Mesothelial cell of epicardium (in vitro differentiated cells): ENCODE measurements at regions not wholly inside any gene's neighbourhood (a gene's known extent, or its start where the extent isn't known, plus 50 kb on each side); places are given as distances from the start of the nearest gene placed in this dataset.

ENCODE experiments used
- DNase-seq, 2 experiments: peaks; one replicate each; pipeline ENCODE4 v3.0.0; 2021; ENCODE audit warnings: low spot score in 2 of 2; ENCODE audit not compliant: unreplicated experiment in 2 of 2
- H3K27ac Mint-ChIP-seq: 2 replicates; pipeline ENCODE4 v1.8.0; 2021; ENCODE audit warnings: mixed read lengths
- H3K27me3 Mint-ChIP-seq: 2 replicates; pipeline ENCODE4 v1.8.0; 2021; ENCODE audit warnings: low read depth, mixed read lengths
- H3K36me3 Mint-ChIP-seq: 2 replicates; pipeline ENCODE4 v1.8.0; 2021; ENCODE audit warnings: mixed read lengths
- H3K4me1 Mint-ChIP-seq: 2 replicates; pipeline ENCODE4 v1.8.0; 2021; ENCODE audit warnings: mixed read lengths
- H3K4me3 Mint-ChIP-seq: 2 replicates; pipeline ENCODE4 v1.8.0; 2021; ENCODE audit warnings: mild to moderate bottlenecking, moderate library complexity, mixed read lengths
- H3K9me3 Mint-ChIP-seq: 2 replicates; pipeline ENCODE4 v1.8.0; 2021; ENCODE audit warnings: mixed read lengths
- TF ChIP-seq, protein P1 (sequence below): fragments of 200-600 bp; sonication (generic); IDR thresholded peaks from one replicate; pipeline ENCODE4 v1.5.0; 2021; ENCODE audit warnings: antibody characterized with exemption; ENCODE audit not compliant: unreplicated experiment

DNA sequence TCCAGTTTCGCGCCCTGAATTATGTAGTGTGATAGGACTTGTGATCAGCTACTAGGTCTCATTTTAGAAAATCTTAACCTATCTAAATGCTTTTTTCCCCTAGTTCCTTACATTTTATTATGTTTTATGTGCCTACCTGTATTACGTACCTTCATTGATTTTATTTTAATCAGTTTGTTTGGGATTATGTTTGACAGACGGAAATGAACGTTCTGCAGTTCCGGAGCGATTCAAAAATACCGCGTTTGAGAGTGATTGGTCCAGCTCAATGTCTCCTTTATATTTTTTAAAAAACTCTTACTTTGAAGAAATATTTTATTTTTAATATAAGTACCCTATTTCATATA is 114.3 kb upstream of the BTN3A2 start:
- no peak for DNase-seq
- no peaks in the 10 kb centered on the region for H3K36me3 Mint-ChIP-seq
- peak overlapping the region; percentile 95 for H3K4me3 Mint-ChIP-seq
- TF ChIP-seq, protein P1, sequence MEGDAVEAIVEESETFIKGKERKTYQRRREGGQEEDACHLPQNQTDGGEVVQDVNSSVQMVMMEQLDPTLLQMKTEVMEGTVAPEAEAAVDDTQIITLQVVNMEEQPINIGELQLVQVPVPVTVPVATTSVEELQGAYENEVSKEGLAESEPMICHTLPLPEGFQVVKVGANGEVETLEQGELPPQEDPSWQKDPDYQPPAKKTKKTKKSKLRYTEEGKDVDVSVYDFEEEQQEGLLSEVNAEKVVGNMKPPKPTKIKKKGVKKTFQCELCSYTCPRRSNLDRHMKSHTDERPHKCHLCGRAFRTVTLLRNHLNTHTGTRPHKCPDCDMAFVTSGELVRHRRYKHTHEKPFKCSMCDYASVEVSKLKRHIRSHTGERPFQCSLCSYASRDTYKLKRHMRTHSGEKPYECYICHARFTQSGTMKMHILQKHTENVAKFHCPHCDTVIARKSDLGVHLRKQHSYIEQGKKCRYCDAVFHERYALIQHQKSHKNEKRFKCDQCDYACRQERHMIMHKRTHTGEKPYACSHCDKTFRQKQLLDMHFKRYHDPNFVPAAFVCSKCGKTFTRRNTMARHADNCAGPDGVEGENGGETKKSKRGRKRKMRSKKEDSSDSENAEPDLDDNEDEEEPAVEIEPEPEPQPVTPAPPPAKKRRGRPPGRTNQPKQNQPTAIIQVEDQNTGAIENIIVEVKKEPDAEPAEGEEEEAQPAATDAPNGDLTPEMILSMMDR, result no peak
- no peaks in the 10 kb centered on the region for H3K9me3 Mint-ChIP-seq
- peak overlapping the region; percentile 95 for H3K27ac Mint-ChIP-seq
- H3K4me1 Mint-ChIP-seq, result peaks cover 35% of the 10 kb centered on the region
- H3K27me3 Mint-ChIP-seq, result no peaks in the 10 kb centered on the region

DNA sequence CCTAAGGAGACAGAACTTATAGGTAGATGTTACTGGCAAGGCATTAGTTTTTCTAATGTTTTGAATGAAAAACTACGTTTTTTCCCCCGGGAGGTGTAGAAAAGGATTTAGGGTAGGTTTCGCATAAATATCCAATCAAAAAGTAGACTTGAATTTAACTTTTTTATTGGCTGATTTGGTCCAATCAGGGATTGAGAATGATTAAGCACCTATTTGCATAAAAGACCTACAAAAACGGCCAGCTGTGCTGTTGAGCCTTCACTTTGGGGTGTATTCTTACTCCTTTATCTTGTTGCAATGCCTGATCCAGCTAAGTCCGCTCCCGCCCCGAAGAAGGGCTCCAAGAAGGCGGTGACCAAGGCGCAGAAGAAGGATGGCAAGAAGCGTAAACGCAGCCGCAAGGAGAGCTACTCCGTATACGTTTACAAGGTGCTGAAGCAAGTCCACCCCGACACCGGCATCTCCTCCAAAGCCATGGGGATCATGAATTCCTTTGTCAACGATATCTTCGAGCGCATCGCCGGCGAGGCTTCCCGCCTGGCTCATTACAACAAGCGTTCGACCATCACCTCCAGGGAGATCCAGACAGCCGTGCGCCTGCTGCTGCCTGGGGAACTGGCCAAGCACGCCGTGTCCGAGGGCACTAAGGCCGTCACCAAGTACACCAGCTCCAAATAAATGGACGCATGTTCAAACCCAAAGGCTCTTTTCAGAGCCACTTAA is 113.5 kb upstream of the BTN3A2 start:
- Mint-ChIP-seq H3K4me1 (peaks cover 35% of the 10 kb centered on the region), H3K27me3 (no peaks in the 10 kb centered on the region), H3K4me3 (peak overlapping the region; percentile 95), H3K27ac (peak overlapping the region; percentile 96), H3K9me3 (no peaks in the 10 kb centered on the region), H3K36me3 (no peaks in the 10 kb centered on the region)
- TF ChIP-seq, protein P1, result no peak
- peak; percentile 33 to 71 for DNase-seq

DNA sequence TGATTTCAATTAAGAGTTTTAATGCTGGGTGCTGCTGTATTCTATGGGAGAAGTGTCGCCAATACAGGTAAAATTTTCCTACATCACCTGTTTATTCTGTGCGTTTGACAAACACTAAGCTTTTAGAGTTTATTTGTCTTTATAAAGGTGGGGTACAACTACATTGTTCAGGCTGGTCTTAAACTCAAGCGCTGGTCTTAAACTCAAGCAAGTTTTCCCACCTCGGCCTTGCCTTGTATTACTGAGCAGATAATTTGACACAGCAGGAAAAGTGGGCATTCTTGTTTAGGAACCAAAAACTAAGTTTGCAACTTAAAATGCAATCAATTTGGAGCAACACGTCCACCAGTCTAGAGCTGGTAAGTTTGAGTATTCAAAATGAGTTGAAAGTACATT is 112.9 kb upstream of the BTN3A2 start:
- no peaks in the 10 kb centered on the region for H3K27me3 Mint-ChIP-seq
- peaks cover 40% of the 10 kb centered on the region for H3K4me1 Mint-ChIP-seq
- peak overlapping the region; percentile 95 for H3K4me3 Mint-ChIP-seq
- TF ChIP-seq, protein P1, result no peak
- H3K36me3 Mint-ChIP-seq, result no peaks in the 10 kb centered on the region
- DNase-seq, result no peak
- peak overlapping the region; percentile 96 for H3K27ac Mint-ChIP-seq
- no peaks in the 10 kb centered on the region for H3K9me3 Mint-ChIP-seq

DNA sequence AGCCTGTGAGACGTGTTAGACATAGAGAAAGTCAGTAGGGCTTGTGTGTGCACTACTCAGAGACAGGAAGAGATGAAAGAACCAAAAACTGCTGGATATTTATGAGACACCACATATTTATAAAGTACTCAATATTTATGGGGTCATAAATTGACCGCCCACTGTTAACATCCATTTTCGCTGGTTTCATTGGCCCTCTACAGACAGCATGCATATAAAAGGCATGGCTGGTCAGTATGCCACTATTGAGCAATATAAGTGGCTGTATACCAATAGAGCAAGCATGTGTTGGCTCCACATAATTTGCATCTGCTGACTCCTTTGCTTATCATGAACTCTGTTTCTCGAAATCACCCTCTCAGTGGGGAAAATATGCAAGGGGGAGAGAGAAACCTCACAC is 110.3 kb upstream of the BTN3A2 start:
- Mint-ChIP-seq H3K27ac (peak overlapping the region; percentile 22), H3K4me3 (peak overlapping the region; percentile 0), H3K27me3 (no peaks in the 10 kb centered on the region), H3K4me1 (peaks cover 49% of the 10 kb centered on the region), H3K36me3 (no peaks in the 10 kb centered on the region), H3K9me3 (no peaks in the 10 kb centered on the region)
- no peak for DNase-seq
- TF ChIP-seq, protein P1, result no peak

DNA sequence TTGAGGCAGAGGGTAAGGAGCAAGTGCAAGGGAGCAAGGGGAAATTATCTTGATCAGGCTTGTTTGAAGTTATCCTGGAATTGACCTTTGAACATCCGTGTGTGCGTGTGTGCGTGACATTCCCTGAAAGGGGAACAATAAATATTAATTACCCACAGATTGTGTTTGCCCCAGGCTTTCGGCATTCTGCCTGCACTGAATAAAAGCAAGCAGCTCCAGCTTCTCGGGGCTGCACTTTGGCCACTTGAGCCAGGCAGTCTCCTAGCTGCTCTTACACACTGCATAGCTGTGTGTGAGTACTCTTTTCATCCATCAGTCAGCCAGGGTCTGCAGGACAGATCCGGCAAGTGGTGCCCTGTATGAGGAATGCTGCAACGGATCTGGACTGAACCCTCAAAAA is 107.7 kb upstream of the BTN3A2 start:
- DNase-seq, result no peak
- Mint-ChIP-seq H3K27me3 (no peaks in the 10 kb centered on the region), H3K9me3 (no peaks in the 10 kb centered on the region), H3K36me3 (no peaks in the 10 kb centered on the region), H3K4me1 (peaks cover 52% of the 10 kb centered on the region), H3K27ac (peak overlapping the region; percentile 88), H3K4me3 (no peak overlapping the region)
- TF ChIP-seq, protein P1, result no peak
